Loucy (cell line): ENCODE measurements at regions not wholly inside any gene's neighbourhood (a gene's known extent, or its start where the extent isn't known, plus 50 kb on each side); places are given as distances from the start of the nearest gene placed in this dataset.

Experiments used
- CTCF ChIP-seq: fragments of 200-600 bp; sonication (generic); conservative IDR thresholded peaks from 2 replicates; pipeline ENCODE4 v1.5.1; 2014; ENCODE audit warnings: mild to moderate bottlenecking, antibody characterized with exemption, low read length
- EZH2phosphoT487 ChIP-seq: fragments of 200-600 bp; IDR thresholded peaks from 2 replicates; pipeline ENCODE4 v1.6.1; 2018; ENCODE audit warnings: antibody characterized with exemption, mild to moderate bottlenecking, moderate library complexity, borderline replicate concordance

GRCh38 chr4:55757356-55757952 lies 62.1 kb upstream of the EXOC1L start:
- TF ChIP-seq CTCF (no peak), EZH2phosphoT487 (no peak)
